Erythroblast (primary cell): ENCODE measurements at regions not wholly inside any gene's neighbourhood (a gene's known extent, or its start where the extent isn't known, plus 50 kb on each side); places are given as distances from the start of the nearest gene placed in this dataset.

ENCODE experiments used
- DNase-seq, 2 experiments: peaks; one replicate each; lab custom pipeline; 2025; lab: John Stamatoyannopoulos, UW
- GATA1 ChIP-seq: IDR thresholded peaks from 2 replicates; pipeline ENCODE4 v1.6.1; 2011; ENCODE audit warnings: low read depth, mild to moderate bottlenecking, control low read depth, low read length, moderate library complexity
- POLR2A ChIP-seq: IDR thresholded peaks from 2 replicates; pipeline ENCODE4 v1.6.1; 2011; ENCODE audit warnings: mild to moderate bottlenecking, low read length

- TF ChIP-seq POLR2A (no peak), GATA1 (no peak)
- DNase-seq = no peak
Measured at GRCh38 chr19:31146546-31147183, 202.6 kb downstream of the TSHZ3 start.

- TF ChIP-seq GATA1 (no peak), POLR2A (no peak)
- DNase-seq = no peak
Measured at GRCh38 chr19:31146015-31146414, 203.2 kb downstream of the TSHZ3 start.

GRCh38 chr19:31145007-31145406, 204.2 kb downstream of the TSHZ3 start:
- TF ChIP-seq POLR2A (no peak), GATA1 (no peak)
- no peak for DNase-seq

GRCh38 chr19:31144075-31144870, 205.0 kb downstream of the TSHZ3 start:
- no peak for TF ChIP-seq POLR2A
- no peak for TF ChIP-seq GATA1
- DNase-seq = no peak

GRCh38 chr19:31141301-31141700, 207.9 kb downstream of the TSHZ3 start:
- TF ChIP-seq GATA1 (no peak), POLR2A (no peak)
- DNase-seq = no peak

GRCh38 chr19:31140717-31141116, 208.5 kb downstream of the TSHZ3 start:
- no peak for DNase-seq
- TF ChIP-seq POLR2A (no peak), GATA1 (no peak)

GRCh38 chr19:31139871-31140505, 209.2 kb downstream of the TSHZ3 start:
- DNase-seq = no peak

GRCh38 chr19:31138077-31138476, 211.2 kb downstream of the TSHZ3 start:
- no peak for TF ChIP-seq GATA1
- no peak for TF ChIP-seq POLR2A
- DNase-seq = no peak

More at GRCh38 chr19:31139871-31140505, 209.2 kb downstream of the TSHZ3 start:
- TF ChIP-seq GATA1 (no peak), POLR2A (no peak)

GRCh38 chr19:31135841-31136240, 213.4 kb downstream of the TSHZ3 start:
- TF ChIP-seq POLR2A = no peak
- TF ChIP-seq GATA1 = no peak
- DNase-seq = no peak

- TF ChIP-seq GATA1 (no peak), POLR2A (no peak)
- no peak for DNase-seq
Measured at GRCh38 chr19:31132753-31133110, 216.5 kb downstream of the TSHZ3 start.

- TF ChIP-seq POLR2A (no peak), GATA1 (no peak)
- DNase-seq = no peak
Measured at GRCh38 chr19:31128291-31128690, 220.9 kb downstream of the TSHZ3 start.

- DNase-seq = no peak
- no peak for TF ChIP-seq POLR2A
- no peak for TF ChIP-seq GATA1
Measured at GRCh38 chr19:31127134-31127967, 221.9 kb downstream of the TSHZ3 start.

- DNase-seq = no peak
- TF ChIP-seq GATA1 (no peak), POLR2A (no peak)
Measured at GRCh38 chr19:31126236-31126635, 223.0 kb downstream of the TSHZ3 start.

GRCh38 chr19:31125071-31125470, 224.2 kb downstream of the TSHZ3 start:
- no peak for DNase-seq
- TF ChIP-seq GATA1 = no peak
- no peak for TF ChIP-seq POLR2A
